RWPE2 (cell line): ENCODE measurements at regions not wholly inside any gene's neighbourhood (a gene's known extent, or its start where the extent isn't known, plus 50 kb on each side); places are given as distances from the start of the nearest gene placed in this dataset.

Experiments used
- ATAC-seq: fragments of 200-7000 bp; cut with Tn5 transposase; 3 replicates; pipeline ENCODE4 v1.9.1; 2021; ENCODE audit warnings: low read depth
- DNase-seq: peaks from one replicate; pipeline ENCODE4 v3.0.0-alpha.2; 2020; ENCODE audit warnings: low spot score
- H3K27ac ChIP-seq: fragments of 450-650 bp; 2 replicates; pipeline ENCODE4 v1.5.1; 2017; ENCODE audit warnings: mild to moderate bottlenecking; ENCODE audit not compliant: poor library complexity, severe bottlenecking
- H3K27me3 ChIP-seq: fragments of 250-450 bp; sonication (Bioruptor Pico); 2 replicates; pipeline ENCODE4 v1.5.1; 2021; ENCODE audit warnings: mild to moderate bottlenecking, moderate library complexity; ENCODE audit not compliant: insufficient read depth, poor library complexity, severe bottlenecking
- H3K36me3 ChIP-seq: fragments of 250-450 bp; sonication (Bioruptor Pico); 2 replicates; pipeline ENCODE4 v1.5.1; 2020; ENCODE audit warnings: low read depth, mild to moderate bottlenecking, moderate library complexity
- H3K4me1 ChIP-seq: fragments of 250-450 bp; sonication (Bioruptor Pico); 2 replicates; pipeline ENCODE4 v1.5.1; 2021; ENCODE audit warnings: mild to moderate bottlenecking, moderate library complexity; ENCODE audit not compliant: insufficient read depth, poor library complexity, severe bottlenecking
- H3K4me3 ChIP-seq: fragments of 250-450 bp; sonication (Bioruptor Pico); 2 replicates; pipeline ENCODE4 v1.5.1; 2021; ENCODE audit warnings: mild to moderate bottlenecking, moderate library complexity; ENCODE audit not compliant: severe bottlenecking
- H3K9me3 ChIP-seq: fragments of 250-450 bp; sonication (Bioruptor Pico); 2 replicates; pipeline ENCODE4 v1.5.1; 2021; ENCODE audit warnings: mild to moderate bottlenecking, moderate library complexity; ENCODE audit not compliant: severe bottlenecking
- TF ChIP-seq, protein P1 (sequence below): fragments of 450-650 bp; IDR thresholded peaks from one replicate; pipeline ENCODE4 v1.5.1; 2017; ENCODE audit warnings: mild to moderate bottlenecking, moderate library complexity; ENCODE audit not compliant: poor library complexity, severe bottlenecking

GRCh38 chr17:71919896-71920295, 200.9 kb upstream of the SOX9 start:
- DNase-seq (no peak), ATAC-seq (no peak)
- no peak overlapping the region for H3K4me3 ChIP-seq
- peaks cover 35% of the 10 kb centered on the region for H3K4me1 ChIP-seq
- TF ChIP-seq, protein P1, sequence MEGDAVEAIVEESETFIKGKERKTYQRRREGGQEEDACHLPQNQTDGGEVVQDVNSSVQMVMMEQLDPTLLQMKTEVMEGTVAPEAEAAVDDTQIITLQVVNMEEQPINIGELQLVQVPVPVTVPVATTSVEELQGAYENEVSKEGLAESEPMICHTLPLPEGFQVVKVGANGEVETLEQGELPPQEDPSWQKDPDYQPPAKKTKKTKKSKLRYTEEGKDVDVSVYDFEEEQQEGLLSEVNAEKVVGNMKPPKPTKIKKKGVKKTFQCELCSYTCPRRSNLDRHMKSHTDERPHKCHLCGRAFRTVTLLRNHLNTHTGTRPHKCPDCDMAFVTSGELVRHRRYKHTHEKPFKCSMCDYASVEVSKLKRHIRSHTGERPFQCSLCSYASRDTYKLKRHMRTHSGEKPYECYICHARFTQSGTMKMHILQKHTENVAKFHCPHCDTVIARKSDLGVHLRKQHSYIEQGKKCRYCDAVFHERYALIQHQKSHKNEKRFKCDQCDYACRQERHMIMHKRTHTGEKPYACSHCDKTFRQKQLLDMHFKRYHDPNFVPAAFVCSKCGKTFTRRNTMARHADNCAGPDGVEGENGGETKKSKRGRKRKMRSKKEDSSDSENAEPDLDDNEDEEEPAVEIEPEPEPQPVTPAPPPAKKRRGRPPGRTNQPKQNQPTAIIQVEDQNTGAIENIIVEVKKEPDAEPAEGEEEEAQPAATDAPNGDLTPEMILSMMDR = no peak
- H3K27ac ChIP-seq = no peak overlapping the region
- H3K27me3 ChIP-seq = no peaks in the 10 kb centered on the region
- H3K36me3 ChIP-seq = no peaks in the 10 kb centered on the region
- H3K9me3 ChIP-seq = no peaks in the 10 kb centered on the region

DNA sequence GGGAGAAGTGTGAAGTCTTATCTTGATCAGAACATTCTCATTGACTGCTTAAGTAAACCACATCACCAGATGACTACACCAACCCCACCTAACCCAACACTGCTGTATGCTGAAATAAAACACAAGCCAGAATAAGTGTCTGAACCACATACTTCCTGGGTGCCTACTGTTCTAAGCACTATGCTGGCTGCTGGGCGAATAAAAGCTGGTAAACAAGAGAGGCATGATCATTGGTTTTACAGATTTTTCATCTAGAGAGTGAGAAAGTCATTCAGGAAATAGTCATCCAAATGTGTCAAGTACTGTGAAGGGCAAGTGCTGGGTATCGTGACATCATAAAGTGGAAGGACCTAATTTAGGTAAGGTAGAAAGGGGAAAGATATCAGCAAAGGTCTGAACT, 199.0 kb upstream of the SOX9 start:
- Histone ChIP-seq H3K4me1 (peaks cover 42% of the 10 kb centered on the region), H3K9me3 (no peaks in the 10 kb centered on the region), H3K27me3 (no peaks in the 10 kb centered on the region), H3K27ac (peak overlapping the region; percentile 90), H3K4me3 (no peak overlapping the region), H3K36me3 (no peaks in the 10 kb centered on the region)
- ATAC-seq (peak; percentile 22; the same call in 1 of the 3 replicates), DNase-seq (no peak)
- TF ChIP-seq, protein P1 = no peak

GRCh38 chr17:71922439-71922838, 198.4 kb upstream of the SOX9 start:
- TF ChIP-seq, protein P1 = peak; percentile 9
- peak; percentile 73 for DNase-seq
- no peak overlapping the region for H3K4me3 ChIP-seq
- peak; percentile 96 for ATAC-seq
- no peaks in the 10 kb centered on the region for H3K27me3 ChIP-seq
- no peaks in the 10 kb centered on the region for H3K36me3 ChIP-seq
- no peaks in the 10 kb centered on the region for H3K9me3 ChIP-seq
- peak overlapping the region; percentile 90 for H3K27ac ChIP-seq
- H3K4me1 ChIP-seq = peaks cover 44% of the 10 kb centered on the region

DNA sequence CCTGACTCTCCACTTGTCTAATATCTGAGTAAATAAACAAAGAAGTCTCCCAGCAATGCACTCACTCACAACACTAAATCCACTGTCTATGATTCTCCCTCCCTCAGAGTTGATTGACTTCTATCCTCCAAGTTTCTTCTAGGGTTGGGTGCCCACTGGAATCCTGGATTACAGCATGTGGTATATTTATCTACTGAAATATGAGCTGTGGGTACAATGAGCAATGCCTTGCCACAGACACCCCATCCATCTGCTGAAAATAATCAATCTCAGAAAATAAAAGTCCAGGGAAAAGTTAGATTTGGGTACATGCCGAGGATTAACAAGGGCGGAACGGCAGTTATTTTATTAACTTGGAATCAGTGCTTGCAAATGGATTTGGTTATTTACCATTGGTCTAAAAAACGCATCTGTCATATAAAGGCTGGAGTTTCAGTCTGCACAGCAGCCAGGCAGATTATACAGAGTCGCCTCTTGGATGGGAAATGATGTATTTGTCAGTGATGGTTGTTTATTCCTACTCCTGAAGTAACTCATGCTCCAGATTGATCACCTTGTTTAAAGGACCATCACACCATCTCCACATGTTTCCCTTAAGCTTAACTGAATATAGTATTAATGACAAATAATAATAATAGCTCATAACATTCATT, 193.9 kb upstream of the SOX9 start:
- peaks cover 29% of the 10 kb centered on the region for H3K4me1 ChIP-seq
- H3K27me3 ChIP-seq = no peaks in the 10 kb centered on the region
- no peaks in the 10 kb centered on the region for H3K9me3 ChIP-seq
- peak; percentile 63 for ATAC-seq
- H3K36me3 ChIP-seq = no peaks in the 10 kb centered on the region
- peak overlapping the region; percentile 17 for H3K27ac ChIP-seq
- TF ChIP-seq, protein P1 = no peak
- H3K4me3 ChIP-seq = no peak overlapping the region
- no peak for DNase-seq

DNA sequence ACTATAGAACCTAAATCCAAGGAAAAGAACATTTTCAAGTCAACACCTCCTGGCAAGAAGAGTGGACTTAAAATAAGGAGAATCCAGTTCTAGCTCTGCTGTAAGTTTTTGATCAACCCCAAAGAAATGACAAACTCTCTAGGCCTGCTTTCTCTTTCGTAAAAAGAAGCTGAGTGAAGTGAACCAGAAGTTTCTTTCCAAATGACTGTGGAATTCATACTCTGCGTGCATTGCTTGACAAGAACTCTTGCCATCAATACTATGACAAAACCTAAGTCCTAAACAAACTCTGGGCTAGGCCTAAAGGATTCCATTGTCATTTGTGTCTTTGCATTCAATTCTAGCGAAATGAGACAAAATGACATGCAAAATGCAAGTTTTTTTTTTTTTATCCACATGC, 187.5 kb upstream of the SOX9 start:
- Histone ChIP-seq H3K27ac (no peak overlapping the region), H3K9me3 (no peaks in the 10 kb centered on the region), H3K27me3 (no peaks in the 10 kb centered on the region), H3K36me3 (no peaks in the 10 kb centered on the region), H3K4me3 (no peak overlapping the region), H3K4me1 (peaks cover 27% of the 10 kb centered on the region)
- DNase-seq (no peak), ATAC-seq (no peak)
- TF ChIP-seq, protein P1 = no peak
